GM23338 (cell line): ENCODE measurements at regions not wholly inside any gene's neighbourhood (a gene's known extent, or its start where the extent isn't known, plus 50 kb on each side); places are given as distances from the start of the nearest gene placed in this dataset.

ENCODE experiments used
- ATAC-seq: fragments of 200-7000 bp; cut with Tn5 transposase; 3 replicates; pipeline ENCODE4 v1.9.1; 2020
- DNase-seq: peaks from one replicate; pipeline ENCODE4 v3.0.0-alpha.2; 2015; ENCODE audit warnings: low spot score
- H2AFZ ChIP-seq: fragments of 200-600 bp; sonication (generic); 2 replicates; pipeline ENCODE4 v1.8.0; 2016; ENCODE audit warnings: antibody characterized with exemption, mild to moderate bottlenecking, moderate library complexity
- H3F3A ChIP-seq: fragments of 200-600 bp; sonication (generic); replicated peaks from 2 replicates; pipeline ENCODE4 v1.8.0; 2017; ENCODE audit warnings: antibody characterized with exemption, mixed run types, low read depth
- H3K27ac ChIP-seq: fragments of 200-600 bp; sonication (generic); 2 replicates; pipeline ENCODE4 v1.6.1; 2016; ENCODE audit warnings: low read depth
- H3K27me3 ChIP-seq: fragments of 200-600 bp; sonication (generic); 2 replicates; pipeline ENCODE4 v1.8.0; 2016; ENCODE audit warnings: mild to moderate bottlenecking, mixed run types, moderate library complexity; ENCODE audit not compliant: insufficient read depth
- H3K36me3 ChIP-seq: fragments of 200-600 bp; sonication (generic); 2 replicates; pipeline ENCODE4 v1.8.0; 2016; ENCODE audit warnings: mild to moderate bottlenecking; ENCODE audit not compliant: insufficient read depth
- H3K4me1 ChIP-seq: fragments of 200-600 bp; sonication (generic); 2 replicates; pipeline ENCODE4 v1.8.0; 2016; ENCODE audit warnings: mild to moderate bottlenecking, moderate library complexity; ENCODE audit not compliant: insufficient read depth
- H3K4me2 ChIP-seq: fragments of 200-600 bp; sonication (generic); 2 replicates; pipeline ENCODE4 v1.7.1; 2017; ENCODE audit warnings: mixed run types
- H3K4me3 ChIP-seq: fragments of 200-600 bp; sonication (generic); 2 replicates; pipeline ENCODE4 v1.6.1; 2016; ENCODE audit warnings: mixed run types
- H3K79me2 ChIP-seq: fragments of 200-600 bp; sonication (generic); replicated peaks from 2 replicates; pipeline ENCODE4 v1.8.0; 2017; ENCODE audit warnings: mild to moderate bottlenecking; ENCODE audit not compliant: insufficient read depth
- H3K9me2 ChIP-seq: fragments of 200-600 bp; sonication (generic); 2 replicates; pipeline ENCODE4 v1.8.0; 2017; ENCODE audit not compliant: insufficient read depth
- H4K20me1 ChIP-seq: fragments of 200-600 bp; sonication (generic); replicated peaks from 2 replicates; pipeline ENCODE4 v1.8.0; 2017; ENCODE audit warnings: mild to moderate bottlenecking; ENCODE audit not compliant: insufficient read depth
- H3K27ac Mint-ChIP-seq: 2 replicates; pipeline ENCODE4 v1.8.0; 2020; ENCODE audit warnings: inconsistent platforms, mild to moderate bottlenecking, moderate library complexity, mixed read lengths
- H3K27me3 Mint-ChIP-seq: 3 replicates; pipeline ENCODE4 v1.8.0; 2022; ENCODE audit warnings: low read depth, mild to moderate bottlenecking, moderate library complexity, mixed read lengths, inconsistent platforms; ENCODE audit not compliant: insufficient read depth, poor library complexity
- H3K36me3 Mint-ChIP-seq: 3 replicates; pipeline ENCODE4 v1.8.0; 2021; ENCODE audit warnings: low read depth, mild to moderate bottlenecking, inconsistent platforms, moderate library complexity, mixed read lengths
- H3K4me1 Mint-ChIP-seq: 3 replicates; pipeline ENCODE4 v1.8.0; 2020; ENCODE audit warnings: mild to moderate bottlenecking, inconsistent platforms, mixed read lengths
- H3K4me3 Mint-ChIP-seq: 3 replicates; pipeline ENCODE4 v1.8.0; 2021; ENCODE audit warnings: moderate library complexity, mild to moderate bottlenecking, inconsistent platforms, mixed read lengths
- H3K9me3 Mint-ChIP-seq: 3 replicates; pipeline ENCODE4 v1.8.0; 2020; ENCODE audit warnings: moderate library complexity, mild to moderate bottlenecking, inconsistent platforms, mixed read lengths
- CREB1 ChIP-seq: fragments of 250-450 bp; sonication (Bioruptor Pico); IDR thresholded peaks from 2 replicates; pipeline ENCODE4 v1.5.0; 2020; ENCODE audit warnings: low read depth, mild to moderate bottlenecking, moderate library complexity
- CTCF ChIP-seq, 2 experiments: fragments of 200-600 bp in 1 of 2; sonication (generic) in 1 of 2; conservative IDR thresholded peaks; 2 replicates each; pipeline versions ENCODE4 v1.5.1 to v1.6.1; 2016 to 2017; ENCODE audit warnings: antibody characterized with exemption in 2 of 2, low read depth in 2 of 2, mild to moderate bottlenecking in 2 of 2, moderate library complexity in 1 of 2
- ETS1 ChIP-seq: IDR thresholded peaks from 2 replicates; pipeline ENCODE4 v1.6.1; 2016; ENCODE audit warnings: antibody characterized with exemption
- NANOG ChIP-seq: IDR thresholded peaks from 2 replicates; pipeline ENCODE4 v1.6.1; 2016; ENCODE audit warnings: antibody characterized with exemption, borderline replicate concordance
- POLR2AphosphoS5 ChIP-seq: IDR thresholded peaks from 2 replicates; pipeline ENCODE4 v1.6.1; 2016; ENCODE audit warnings: antibody characterized with exemption, low read depth
- STAT1 ChIP-seq: IDR thresholded peaks from one replicate; pipeline ENCODE4 v1.6.1; 2016; ENCODE audit warnings: antibody characterized with exemption; ENCODE audit not compliant: unreplicated experiment
- ZNF331 ChIP-seq: fragments of 250-450 bp; sonication (Bioruptor Pico); IDR thresholded peaks from 2 replicates; pipeline ENCODE4 v1.5.0; 2020; ENCODE audit warnings: low read depth, mild to moderate bottlenecking, moderate library complexity
- ZNF462 ChIP-seq: fragments of 250-450 bp; sonication (Bioruptor Pico); IDR thresholded peaks from 2 replicates; pipeline ENCODE4 v1.5.0; 2020; ENCODE audit warnings: mild to moderate bottlenecking, moderate library complexity

DNA sequence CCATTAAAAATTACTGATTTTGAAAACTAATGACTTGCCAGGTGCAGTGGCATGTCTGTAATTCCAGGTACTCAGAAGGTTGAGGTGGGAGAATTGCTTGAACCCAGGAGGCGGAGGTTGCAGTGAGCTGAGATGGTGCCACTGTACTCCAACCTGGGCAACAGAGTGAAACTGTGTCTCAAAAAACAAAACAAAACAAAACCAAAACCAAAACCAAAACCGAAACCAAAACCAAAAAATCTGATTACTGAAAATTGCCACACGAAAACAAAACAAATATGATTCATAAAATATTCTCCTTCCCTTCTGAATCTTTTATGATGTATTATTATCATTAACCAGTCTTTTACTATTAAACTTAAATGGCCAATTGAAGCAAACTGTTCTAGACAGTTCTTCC, 74.1 kb downstream of the SERINC2 start (continued):
- TF ChIP-seq ZNF462 (CRISPR knock-in tag), result no peak
- TF ChIP-seq ETS1, result no peak
- no peak for TF ChIP-seq NANOG
- no peak for TF ChIP-seq CREB1 (CRISPR knock-in tag)
- no peak for TF ChIP-seq CTCF (conservative IDR thresholded peaks at IDR 0.05; ENCODE audit: low read depth in 2 of 2)
- TF ChIP-seq POLR2AphosphoS5, result no peak

- Histone ChIP-seq H3K79me2 (no peaks in the 10 kb centered on the region), H3K27me3 (no peaks in the 10 kb centered on the region), H3F3A (no peaks in the 10 kb centered on the region), H3K4me3 (no peak overlapping the region), H3K4me2 (no peak overlapping the region), H3K9me2 (0 out of 2 replicates have a peak, but pooled peaks cover 5% of the 10 kb centered on the region), H3K36me3 (no peaks in the 10 kb centered on the region), H4K20me1 (no peaks in the 10 kb centered on the region), H2AFZ (no peak overlapping the region), H3K4me1 (peaks cover 30% of the 10 kb centered on the region), H3K27ac (no peak overlapping the region)
- Mint-ChIP-seq H3K27me3 (peaks cover 3% of the 10 kb centered on the region), H3K27ac (no peak overlapping the region), H3K9me3 (peaks cover 13% of the 10 kb centered on the region), H3K36me3 (no peaks in the 10 kb centered on the region), H3K4me3 (no peak overlapping the region), H3K4me1 (peaks cover 20% of the 10 kb centered on the region)
- ATAC-seq (no peak), DNase-seq (no peak)
- TF ChIP-seq STAT1 (no peak), ZNF331 (CRISPR knock-in tag) (no peak), CREB1 (CRISPR knock-in tag) (no peak), NANOG (no peak)
These were observed 74.8 kb downstream of the SERINC2 start for GRCh38 chr1:31487721-31488293.
